ENCODE measurements at regions not wholly inside any gene's neighbourhood (a gene's known extent, or its start where the extent isn't known, plus 50 kb on each side); places are given as distances from the start of the nearest gene placed in this dataset.

DNA sequence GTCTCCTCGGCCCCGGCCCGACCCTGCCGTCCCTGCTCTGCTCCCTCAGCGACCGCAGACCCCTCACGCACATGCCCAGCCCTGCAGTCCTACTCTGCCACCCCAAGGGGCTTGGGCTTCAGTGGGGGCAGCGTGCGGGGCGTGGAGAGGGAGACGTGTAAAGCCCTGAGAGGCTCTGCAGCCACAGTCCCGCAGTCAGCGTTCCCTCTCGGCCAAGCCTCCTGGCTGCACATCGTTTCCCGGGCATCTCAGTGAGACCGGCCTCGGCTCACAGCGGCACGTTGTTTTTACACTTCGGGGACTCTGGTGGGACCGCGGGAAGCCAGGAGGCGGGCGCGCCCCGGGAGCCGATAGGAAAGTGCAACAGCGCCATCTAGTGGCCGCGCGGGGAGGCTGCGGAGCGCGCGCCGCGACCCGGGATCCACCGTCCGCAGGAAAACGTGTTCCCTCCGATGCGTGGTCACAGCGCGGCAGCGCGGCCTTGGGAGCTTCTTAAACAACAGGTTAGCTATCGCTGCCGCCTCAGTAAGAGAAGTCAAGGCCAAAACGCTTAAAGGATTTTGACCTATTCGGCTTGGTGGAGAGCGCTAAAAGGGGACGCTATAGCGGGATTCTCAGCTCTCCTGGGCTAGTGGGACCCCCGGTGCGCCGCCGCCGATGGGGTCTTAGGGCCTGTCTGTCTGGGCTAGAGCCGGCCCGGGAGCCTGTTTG is 226.8 kb upstream of the IGF1R start:
- peak; percentile 76 for DNase-seq

GRCh38 chr15:98422130-98422478 is 226.2 kb upstream of the IGF1R start:
- no peak for DNase-seq

DNA sequence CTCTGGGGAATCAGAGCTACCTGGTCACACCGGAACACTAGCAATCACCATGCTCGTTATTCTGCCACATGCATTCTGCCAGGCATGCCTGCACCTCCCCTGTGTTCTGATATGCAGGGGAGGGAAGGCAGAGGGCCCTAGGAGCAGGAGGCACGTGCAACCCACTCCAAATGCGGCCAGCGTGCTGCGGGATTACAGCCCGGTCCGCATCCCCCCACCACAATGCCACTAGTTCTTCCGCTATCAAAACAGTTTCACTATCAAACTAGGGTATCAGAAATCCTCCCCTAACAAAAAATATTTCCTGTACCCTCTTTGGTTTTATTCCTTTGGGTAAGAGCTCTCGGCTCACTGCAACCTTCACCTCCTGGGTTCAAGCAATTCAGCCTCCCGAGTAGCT is 223.2 kb upstream of the IGF1R start:
- no peak for DNase-seq

- no peak for DNase-seq
Observed at GRCh38 chr15:98427321-98427720, 221.0 kb upstream of the IGF1R start.

- peak; percentile 83 for DNase-seq
Observed at GRCh38 chr15:98428253-98428989, 219.9 kb upstream of the IGF1R start.

DNA sequence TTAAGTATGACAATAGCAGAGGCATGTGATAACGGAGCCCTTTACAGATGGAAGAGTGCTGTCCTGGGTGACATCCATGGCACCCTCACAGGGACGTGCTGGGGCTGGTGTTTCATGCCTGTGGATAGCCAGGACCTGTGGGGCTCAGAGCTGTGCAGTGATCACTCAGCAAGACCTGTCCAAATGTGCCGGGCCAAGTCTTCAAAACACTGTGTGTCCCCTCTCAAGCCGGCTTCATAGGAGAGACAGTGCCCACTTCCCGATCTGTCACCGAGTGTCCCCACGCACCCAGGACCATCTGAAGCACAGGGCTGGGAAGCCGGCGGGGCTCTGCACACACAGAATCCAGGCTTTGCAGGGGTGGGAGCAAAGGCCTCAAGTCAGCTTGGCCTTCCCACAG is 217.2 kb upstream of the IGF1R start:
- no peak for DNase-seq

DNA sequence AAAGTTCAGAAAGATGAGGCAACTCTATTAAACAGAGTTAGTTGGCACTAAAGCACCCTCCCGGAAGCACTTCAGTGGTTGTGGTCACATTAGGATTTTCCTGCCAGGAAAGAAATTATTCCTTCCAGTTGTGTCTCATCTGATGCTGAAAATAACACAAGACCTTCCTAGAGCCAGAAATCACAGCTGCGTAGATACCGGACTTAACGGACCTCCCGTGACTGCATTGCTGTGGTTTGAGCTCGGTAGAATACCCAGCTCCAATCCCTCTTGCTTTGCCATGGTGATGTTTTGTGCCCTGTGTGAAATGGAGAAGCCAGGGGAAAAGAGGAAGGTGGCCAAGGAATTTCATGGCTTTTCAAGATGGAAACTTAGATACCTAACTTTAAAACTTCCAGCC is 215.0 kb upstream of the IGF1R start:
- DNase-seq = peak; percentile 68

- DNase-seq = no peak
Observed at GRCh38 chr15:98433856-98434255, 214.5 kb upstream of the IGF1R start.

- DNase-seq = no peak
Observed at GRCh38 chr15:98437752-98438151, 210.6 kb upstream of the IGF1R start.

DNA sequence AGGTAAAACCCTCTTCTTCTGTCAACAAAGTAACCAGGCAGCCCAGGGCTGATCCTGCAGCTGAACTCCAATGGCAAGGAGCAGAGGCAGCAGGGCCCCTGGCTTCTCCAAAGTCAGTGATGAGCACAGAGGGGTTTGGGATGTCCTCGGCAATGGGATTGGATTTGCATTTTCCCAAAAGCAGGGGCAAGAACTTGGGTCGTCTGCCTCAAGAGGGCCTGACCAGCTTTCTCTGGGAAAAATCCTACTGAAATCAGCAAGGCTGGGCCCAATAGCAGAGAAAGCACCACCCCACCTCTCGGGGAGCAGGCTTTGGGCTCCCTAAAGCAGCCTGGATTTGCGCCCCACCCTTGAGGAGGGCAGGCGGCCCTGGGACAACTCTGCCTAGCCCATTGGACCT is 210.0 kb upstream of the IGF1R start:
- no peak for DNase-seq

- no peak for DNase-seq
Observed at GRCh38 chr15:98438907-98439306, 209.4 kb upstream of the IGF1R start.

DNA sequence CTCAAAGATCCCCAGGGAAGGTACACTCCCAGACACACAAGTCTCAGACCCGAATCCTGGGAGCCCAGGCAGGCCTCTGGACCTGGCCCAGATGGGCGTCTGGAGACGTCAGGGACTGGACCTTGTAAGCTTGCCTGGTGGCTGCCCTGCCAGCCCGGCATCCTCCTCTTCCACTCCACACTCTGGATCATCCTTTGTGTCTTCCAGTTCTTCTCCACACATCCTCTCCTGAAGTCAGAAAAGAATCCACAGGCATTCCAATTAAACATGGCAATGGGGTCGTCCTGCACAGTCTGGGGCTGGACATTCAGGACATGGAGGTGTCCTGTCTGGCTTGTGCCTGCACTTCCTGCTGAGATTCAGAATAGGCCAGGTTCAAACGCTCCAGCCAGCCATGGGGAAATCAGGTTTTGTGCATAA is 208.8 kb upstream of the IGF1R start:
- no peak for DNase-seq

- DNase-seq = no peak
Observed at GRCh38 chr15:98440917-98441316, 207.4 kb upstream of the IGF1R start.

GRCh38 chr15:98441599-98441998 is 206.7 kb upstream of the IGF1R start:
- DNase-seq = no peak

- peak; percentile 55 for DNase-seq
Observed at GRCh38 chr15:98442379-98442833, 205.9 kb upstream of the IGF1R start.

- no peak for DNase-seq
Observed at GRCh38 chr15:98442901-98443300, 205.4 kb upstream of the IGF1R start.

DNA sequence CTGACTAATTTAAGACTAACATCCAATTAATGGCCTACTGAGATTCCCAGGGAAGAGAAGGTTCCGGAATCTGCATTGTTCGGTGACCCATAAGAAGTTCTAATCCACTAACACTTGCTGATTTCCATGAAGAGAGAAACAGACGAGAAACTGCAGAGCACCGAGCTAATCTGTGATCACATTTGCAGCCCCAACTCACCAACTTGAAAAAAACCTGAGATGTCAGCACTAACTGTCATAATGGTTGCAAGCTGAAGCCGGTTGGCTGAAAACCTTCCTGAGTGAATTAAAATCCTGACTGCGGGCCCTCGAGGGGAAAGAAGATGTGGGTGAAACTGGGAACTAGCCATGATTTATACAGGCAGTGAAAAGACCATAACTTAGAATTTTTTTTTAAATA is 204.8 kb upstream of the IGF1R start:
- DNase-seq = no peak

DNA sequence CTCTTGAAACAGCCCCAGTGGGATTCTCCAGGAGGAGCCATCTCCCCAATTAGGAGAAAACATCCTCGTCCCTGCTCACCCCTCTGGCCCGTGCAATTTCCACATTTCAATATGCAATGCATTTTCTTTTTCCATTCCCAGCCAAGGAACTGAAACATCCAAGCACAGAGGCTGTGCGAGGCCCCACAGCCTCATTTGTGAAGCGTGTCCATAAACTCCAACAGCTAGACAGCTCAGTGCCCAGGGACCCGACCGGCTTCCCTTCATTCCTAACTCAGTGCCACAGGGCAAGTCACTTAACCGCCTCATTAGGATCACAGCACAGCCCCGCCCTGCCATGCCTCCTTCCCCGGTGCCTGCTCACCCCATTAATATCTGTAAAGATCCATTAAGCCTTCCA is 204.2 kb upstream of the IGF1R start:
- DNase-seq = no peak

DNA sequence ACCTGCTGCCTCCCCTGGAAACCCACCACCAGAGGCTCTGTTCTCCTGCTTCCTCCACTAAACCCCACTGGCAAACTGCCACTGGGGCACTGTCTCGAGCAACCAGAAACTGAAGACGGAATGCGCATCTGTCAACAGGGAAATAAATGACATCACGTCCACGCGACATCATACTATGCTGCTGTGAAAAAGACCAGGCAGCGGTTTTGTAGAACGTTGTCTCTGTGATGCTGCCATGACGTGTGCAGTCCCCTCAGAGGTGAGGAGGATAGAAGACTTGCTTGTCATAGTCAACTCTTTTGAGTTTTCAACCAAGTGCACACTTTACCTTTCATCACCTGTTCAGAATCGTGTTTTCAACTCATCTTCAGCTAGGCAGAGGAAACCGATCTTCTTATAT is 203.0 kb upstream of the IGF1R start:
- no peak for DNase-seq

DNA sequence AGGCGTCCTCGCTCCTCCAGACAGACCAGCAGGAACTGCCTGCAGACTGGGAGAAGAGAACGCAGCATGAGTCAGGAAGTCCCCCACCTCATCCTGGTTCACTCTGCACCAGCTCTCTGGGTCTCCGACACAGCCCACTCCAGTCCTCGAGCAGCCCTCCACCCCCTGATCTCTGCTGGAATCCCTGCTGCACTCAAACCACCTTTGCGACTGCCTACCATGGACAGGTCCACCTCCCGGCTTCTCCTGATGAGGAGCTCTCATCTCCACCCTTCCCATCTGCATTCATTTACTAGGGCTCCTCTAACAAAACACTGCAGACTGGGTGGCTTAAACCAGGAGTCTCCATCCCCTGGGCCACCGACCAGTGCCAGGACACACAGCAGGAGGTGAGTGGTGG is 202.3 kb upstream of the IGF1R start:
- DNase-seq = no peak

DNA sequence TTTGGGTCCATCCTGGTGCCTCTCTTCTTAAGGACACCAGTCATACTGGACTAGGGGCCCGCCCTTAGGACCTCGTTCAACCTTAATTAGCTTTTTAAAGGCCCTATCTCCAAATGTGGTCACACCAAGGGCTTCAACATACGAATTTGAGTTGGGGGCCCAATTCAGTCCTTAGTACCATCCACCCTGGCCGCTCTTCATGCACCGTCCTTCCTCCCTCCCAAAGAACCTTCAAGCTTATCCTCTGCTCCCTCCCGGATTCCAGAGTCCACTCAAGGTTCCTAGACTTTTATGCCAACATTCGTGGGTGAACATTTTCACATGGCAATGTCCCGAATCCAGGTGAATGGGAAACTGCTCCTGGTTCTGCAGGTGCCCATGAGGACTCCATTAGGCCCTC is 201.3 kb upstream of the IGF1R start:
- no peak for DNase-seq

DNA sequence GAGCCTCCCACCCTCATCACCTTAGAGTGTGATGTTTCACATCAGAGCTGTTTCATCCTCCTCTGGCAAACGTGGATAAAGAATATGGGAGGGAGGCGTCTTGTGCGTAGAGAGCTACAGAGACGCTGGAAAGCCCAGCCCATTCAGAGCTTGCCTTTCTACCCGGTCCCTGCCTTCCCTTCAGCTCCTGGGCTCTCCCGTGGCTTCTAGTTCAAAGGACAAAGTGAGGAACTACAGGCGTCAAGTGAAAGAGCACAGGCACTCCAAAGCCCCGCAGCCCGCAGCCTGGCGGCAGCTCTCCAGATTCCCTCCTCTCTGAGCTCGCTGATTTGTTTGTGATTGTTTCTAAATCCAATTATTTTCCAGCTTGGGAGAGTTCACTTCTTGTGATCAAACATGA is 197.1 kb upstream of the IGF1R start:
- DNase-seq = no peak

- no peak for DNase-seq
Observed at GRCh38 chr15:98452238-98452637, 196.1 kb upstream of the IGF1R start.

DNA sequence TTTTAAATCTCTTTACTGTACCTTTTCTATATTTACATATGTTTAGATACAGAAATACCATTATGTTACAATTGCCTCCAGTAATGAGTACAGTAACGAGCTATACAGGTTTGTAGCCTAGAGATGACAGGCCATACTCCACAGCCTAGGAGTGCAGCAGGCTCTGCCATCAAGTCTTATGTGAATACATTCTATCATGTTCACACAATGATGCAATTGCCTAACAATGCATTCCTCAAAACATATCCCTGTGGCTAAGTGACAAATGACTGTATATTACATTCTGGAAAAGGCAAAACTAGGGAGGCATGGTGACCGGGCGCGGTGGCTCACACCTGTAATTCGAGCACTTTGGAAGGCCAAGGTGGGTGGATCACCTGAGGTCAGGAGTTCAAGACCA is 192.4 kb upstream of the IGF1R start:
- no peak for DNase-seq

DNA sequence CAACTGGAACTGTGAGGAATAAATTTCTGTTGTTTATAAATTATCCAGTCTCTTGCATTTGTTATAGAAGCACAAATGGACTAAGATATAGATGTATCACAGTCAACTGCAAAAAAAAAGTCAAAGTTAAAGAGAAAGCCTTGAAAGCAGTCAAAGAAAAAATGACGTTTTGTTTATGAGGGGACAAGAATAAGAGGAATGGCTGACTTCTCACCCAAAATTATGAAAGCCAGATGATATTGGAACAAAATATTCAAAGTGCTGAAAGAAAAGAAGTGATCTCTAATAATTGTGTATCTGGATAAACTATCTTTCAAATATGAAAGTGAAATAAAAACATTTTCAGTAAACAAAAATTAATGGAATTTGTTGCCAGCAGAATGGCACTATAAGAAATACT is 171.8 kb upstream of the IGF1R start:
- no peak for DNase-seq
